Liver (tissue), 8 donors: ENCODE measurements at regions not wholly inside any gene's neighbourhood (a gene's known extent, or its start where the extent isn't known, plus 50 kb on each side); places are given as distances from the start of the nearest gene placed in this dataset.
"Not testable (repeated sequence)": the region's sequence is repeated elsewhere in the genome, so short reads cannot be mapped to it uniquely, and the experiment has no call there.

Source experiments
- DNase-seq: peaks from one replicate; pipeline ENCODE4 v3.0.0-alpha.2; 2017; ENCODE audit warnings: low spot score
- H3K27ac ChIP-seq, 2 donors: one replicate each; pipeline ENCODE4 v1.7.0; 2013; ENCODE audit warnings: inconsistent platforms in 2 of 2, low read length in 2 of 2, control low read depth in 1 of 2, low read depth in 1 of 2, mild to moderate bottlenecking in 1 of 2
- H3K27me3 ChIP-seq, 4 donors: one replicate each; pipeline versions ENCODE4 v1.6.1 to v1.7.0; 2013; ENCODE audit warnings: low read length in 3 of 4, inconsistent platforms in 1 of 4, mild to moderate bottlenecking in 1 of 4, moderate library complexity in 1 of 4; ENCODE audit not compliant: control insufficient read depth in 4 of 4, insufficient read depth in 4 of 4
- H3K36me3 ChIP-seq, 4 donors: one replicate each; pipeline versions ENCODE4 v1.6.1 to v1.7.0; 2013; ENCODE audit warnings: low read length in 3 of 4, mild to moderate bottlenecking in 3 of 4, low read depth in 1 of 4, moderate library complexity in 1 of 4; ENCODE audit not compliant: control insufficient read depth in 4 of 4, insufficient read depth in 3 of 4
- H3K4me1 ChIP-seq, 4 donors: one replicate each; pipeline versions ENCODE4 v1.6.1 to v1.7.0; 2013; ENCODE audit warnings: low read length in 3 of 4, mild to moderate bottlenecking in 3 of 4, moderate library complexity in 1 of 4; ENCODE audit not compliant: control insufficient read depth in 4 of 4, insufficient read depth in 4 of 4
- H3K4me3 ChIP-seq, 3 donors: one replicate each; pipeline versions ENCODE4 v1.6.1 to v1.7.0; 2013; ENCODE audit warnings: low read length in 3 of 3, control low read depth in 1 of 3, low read depth in 1 of 3, mild to moderate bottlenecking in 1 of 3
- H3K9ac ChIP-seq, 2 donors: one replicate each; pipeline ENCODE4 v1.7.0; 2013; ENCODE audit warnings: low read length in 2 of 2, mild to moderate bottlenecking in 2 of 2, moderate library complexity in 2 of 2, control low read depth in 1 of 2, low read depth in 1 of 2
- H3K9me3 ChIP-seq, 4 donors: one replicate each; pipeline versions ENCODE4 v1.6.1 to v1.7.0; 2013; ENCODE audit warnings: low read length in 3 of 4; ENCODE audit not compliant: control insufficient read depth in 4 of 4
- EGR1 ChIP-seq, 2 donors: IDR thresholded peaks; 2 replicates each; pipeline ENCODE4 v1.6.1; 2016 to 2018; ENCODE audit warnings: antibody characterized with exemption in 2 of 2, low read depth in 2 of 2
- FOXA1 ChIP-seq: IDR thresholded peaks from 2 replicates; pipeline ENCODE4 v1.6.1; 2016; ENCODE audit warnings: antibody characterized with exemption
- GABPA ChIP-seq, 2 donors: IDR thresholded peaks in 1 of 2; conservative IDR thresholded peaks in 1 of 2; 2 replicates each; pipeline ENCODE4 v1.6.1; 2016; ENCODE audit warnings: antibody characterized with exemption in 2 of 2, mild to moderate bottlenecking in 1 of 2, moderate library complexity in 1 of 2
- HNF4A ChIP-seq, 2 donors: conservative IDR thresholded peaks; 2 replicates each; pipeline ENCODE4 v1.6.1; 2016; ENCODE audit warnings: antibody characterized with exemption in 2 of 2, mild to moderate bottlenecking in 2 of 2
- HNF4G ChIP-seq: IDR thresholded peaks from 2 replicates; pipeline ENCODE4 v1.6.1; 2016; ENCODE audit warnings: antibody characterized with exemption
- JUND ChIP-seq, 2 donors: IDR thresholded peaks; 2 replicates each; pipeline ENCODE4 v1.6.1; 2016; ENCODE audit warnings: antibody characterized with exemption in 2 of 2
- NR2F2 ChIP-seq: IDR thresholded peaks from 2 replicates; pipeline ENCODE4 v1.6.1; 2016; ENCODE audit warnings: antibody characterized with exemption
- RAD21 ChIP-seq, 2 donors: IDR thresholded peaks; 2 replicates each; pipeline ENCODE4 v1.6.1; 2016; ENCODE audit warnings: antibody characterized with exemption in 2 of 2, mild to moderate bottlenecking in 2 of 2
- RXRA ChIP-seq, 2 donors: IDR thresholded peaks; 2 replicates each; pipeline ENCODE4 v1.6.1; 2017 to 2018; ENCODE audit warnings: antibody characterized with exemption in 2 of 2, mild to moderate bottlenecking in 1 of 2
- SP1 ChIP-seq: IDR thresholded peaks from 2 replicates; pipeline ENCODE4 v1.6.1; 2018; ENCODE audit warnings: antibody characterized with exemption, mild to moderate bottlenecking
- TAF1 ChIP-seq: conservative IDR thresholded peaks from 2 replicates; pipeline ENCODE4 v1.6.1; 2016; ENCODE audit warnings: antibody characterized with exemption, mild to moderate bottlenecking
- YY1 ChIP-seq: IDR thresholded peaks from 2 replicates; pipeline ENCODE4 v1.6.1; 2016; ENCODE audit warnings: antibody characterized with exemption, mild to moderate bottlenecking
- ZBTB33 ChIP-seq: IDR thresholded peaks from 2 replicates; pipeline ENCODE4 v1.6.1; 2016; ENCODE audit warnings: antibody characterized with exemption
- WGBS: extraction: QIAGEN DNeasy Blood & Tissue Kit; methylation state at CpG from one replicate; pipeline ENCODE4 v1.1.7; 2013; 5-methylcytosine and 5-hydroxymethylcytosine counted together
- TF ChIP-seq, protein P1 (sequence below): fragments of 150-350 bp; IDR thresholded peaks from 2 replicates; pipeline ENCODE4 v1.5.1; 2017; ENCODE audit warnings: improper control_type of control experiment, low read depth, low read length; ENCODE audit not compliant: missing input control
- TF ChIP-seq, protein P2 (sequence below): IDR thresholded peaks from 2 replicates; pipeline ENCODE4 v1.6.1; 2016; ENCODE audit warnings: antibody characterized with exemption
- TF ChIP-seq, protein P3 (sequence below): IDR thresholded peaks from 2 replicates; pipeline ENCODE4 v1.6.1; 2016; ENCODE audit warnings: antibody characterized with exemption
- TF ChIP-seq, protein P4 (sequence below): IDR thresholded peaks from 2 replicates; pipeline ENCODE4 v1.6.1; 2016; ENCODE audit warnings: antibody characterized with exemption, mild to moderate bottlenecking
- donor health status: healthy.
- donor health status: healthy.
- donor health status: healthy.
- donor health status: healthy.
- donor health status: healthy.

DNA sequence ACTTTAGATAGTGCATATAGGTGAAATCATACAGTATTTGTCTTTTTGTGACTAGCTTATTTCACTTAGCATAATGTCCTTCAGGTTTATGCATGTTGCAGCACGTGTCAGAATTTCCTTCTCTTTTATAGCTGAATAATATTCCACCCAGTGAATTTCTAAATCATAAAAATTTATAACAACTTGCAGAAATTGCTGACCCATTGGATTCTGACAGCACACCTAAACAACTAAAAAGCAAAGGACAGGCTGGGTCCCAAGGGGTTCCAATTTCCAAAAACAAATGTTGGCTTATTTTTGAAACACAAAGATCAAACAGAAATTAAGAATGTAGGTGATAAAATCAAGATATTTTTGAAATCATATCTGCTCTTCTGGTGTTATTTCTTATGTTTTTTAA, 86.5 kb upstream of the ACKR3 start:
- no peak for TF ChIP-seq RXRA (IDR thresholded peaks at IDR 0.05)
- TF ChIP-seq, protein P1, sequence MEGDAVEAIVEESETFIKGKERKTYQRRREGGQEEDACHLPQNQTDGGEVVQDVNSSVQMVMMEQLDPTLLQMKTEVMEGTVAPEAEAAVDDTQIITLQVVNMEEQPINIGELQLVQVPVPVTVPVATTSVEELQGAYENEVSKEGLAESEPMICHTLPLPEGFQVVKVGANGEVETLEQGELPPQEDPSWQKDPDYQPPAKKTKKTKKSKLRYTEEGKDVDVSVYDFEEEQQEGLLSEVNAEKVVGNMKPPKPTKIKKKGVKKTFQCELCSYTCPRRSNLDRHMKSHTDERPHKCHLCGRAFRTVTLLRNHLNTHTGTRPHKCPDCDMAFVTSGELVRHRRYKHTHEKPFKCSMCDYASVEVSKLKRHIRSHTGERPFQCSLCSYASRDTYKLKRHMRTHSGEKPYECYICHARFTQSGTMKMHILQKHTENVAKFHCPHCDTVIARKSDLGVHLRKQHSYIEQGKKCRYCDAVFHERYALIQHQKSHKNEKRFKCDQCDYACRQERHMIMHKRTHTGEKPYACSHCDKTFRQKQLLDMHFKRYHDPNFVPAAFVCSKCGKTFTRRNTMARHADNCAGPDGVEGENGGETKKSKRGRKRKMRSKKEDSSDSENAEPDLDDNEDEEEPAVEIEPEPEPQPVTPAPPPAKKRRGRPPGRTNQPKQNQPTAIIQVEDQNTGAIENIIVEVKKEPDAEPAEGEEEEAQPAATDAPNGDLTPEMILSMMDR, result no peak
- no peak for TF ChIP-seq YY1
- TF ChIP-seq HNF4A (conservative IDR thresholded peaks at IDR 0.05), result no peak
- no peak for TF ChIP-seq RAD21 (IDR thresholded peaks at IDR 0.05)
- no peak for TF ChIP-seq NR2F2
- TF ChIP-seq GABPA (IDR thresholded peaks at IDR 0.05 in 1 of 2, conservative IDR thresholded peaks at IDR 0.05 in 1 of 2), result no peak
- TF ChIP-seq HNF4G, result no peak
- TF ChIP-seq, protein P2, sequence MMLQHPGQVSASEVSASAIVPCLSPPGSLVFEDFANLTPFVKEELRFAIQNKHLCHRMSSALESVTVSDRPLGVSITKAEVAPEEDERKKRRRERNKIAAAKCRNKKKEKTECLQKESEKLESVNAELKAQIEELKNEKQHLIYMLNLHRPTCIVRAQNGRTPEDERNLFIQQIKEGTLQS, result no peak
- no peak for TF ChIP-seq FOXA1
- TF ChIP-seq, protein P3, sequence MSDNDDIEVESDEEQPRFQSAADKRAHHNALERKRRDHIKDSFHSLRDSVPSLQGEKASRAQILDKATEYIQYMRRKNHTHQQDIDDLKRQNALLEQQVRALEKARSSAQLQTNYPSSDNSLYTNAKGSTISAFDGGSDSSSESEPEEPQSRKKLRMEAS, result no peak
- TF ChIP-seq, protein P4, sequence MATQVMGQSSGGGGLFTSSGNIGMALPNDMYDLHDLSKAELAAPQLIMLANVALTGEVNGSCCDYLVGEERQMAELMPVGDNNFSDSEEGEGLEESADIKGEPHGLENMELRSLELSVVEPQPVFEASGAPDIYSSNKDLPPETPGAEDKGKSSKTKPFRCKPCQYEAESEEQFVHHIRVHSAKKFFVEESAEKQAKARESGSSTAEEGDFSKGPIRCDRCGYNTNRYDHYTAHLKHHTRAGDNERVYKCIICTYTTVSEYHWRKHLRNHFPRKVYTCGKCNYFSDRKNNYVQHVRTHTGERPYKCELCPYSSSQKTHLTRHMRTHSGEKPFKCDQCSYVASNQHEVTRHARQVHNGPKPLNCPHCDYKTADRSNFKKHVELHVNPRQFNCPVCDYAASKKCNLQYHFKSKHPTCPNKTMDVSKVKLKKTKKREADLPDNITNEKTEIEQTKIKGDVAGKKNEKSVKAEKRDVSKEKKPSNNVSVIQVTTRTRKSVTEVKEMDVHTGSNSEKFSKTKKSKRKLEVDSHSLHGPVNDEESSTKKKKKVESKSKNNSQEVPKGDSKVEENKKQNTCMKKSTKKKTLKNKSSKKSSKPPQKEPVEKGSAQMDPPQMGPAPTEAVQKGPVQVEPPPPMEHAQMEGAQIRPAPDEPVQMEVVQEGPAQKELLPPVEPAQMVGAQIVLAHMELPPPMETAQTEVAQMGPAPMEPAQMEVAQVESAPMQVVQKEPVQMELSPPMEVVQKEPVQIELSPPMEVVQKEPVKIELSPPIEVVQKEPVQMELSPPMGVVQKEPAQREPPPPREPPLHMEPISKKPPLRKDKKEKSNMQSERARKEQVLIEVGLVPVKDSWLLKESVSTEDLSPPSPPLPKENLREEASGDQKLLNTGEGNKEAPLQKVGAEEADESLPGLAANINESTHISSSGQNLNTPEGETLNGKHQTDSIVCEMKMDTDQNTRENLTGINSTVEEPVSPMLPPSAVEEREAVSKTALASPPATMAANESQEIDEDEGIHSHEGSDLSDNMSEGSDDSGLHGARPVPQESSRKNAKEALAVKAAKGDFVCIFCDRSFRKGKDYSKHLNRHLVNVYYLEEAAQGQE, result no peak
- TF ChIP-seq JUND (IDR thresholded peaks at IDR 0.05), result no peak
- Histone ChIP-seq H3K27me3 (no peaks in the 10 kb centered on the region), H3K9ac (no peak overlapping the region), H3K36me3 (no peaks in the 10 kb centered on the region), H3K4me3 (no peak overlapping the region), H3K4me1 (no peaks in the 10 kb centered on the region), H3K9me3 (peaks cover 3 to 10% (median 6%) of the 10 kb centered on the region in 4 donors), H3K27ac (no peak overlapping the region)
- WGBS, result 80% methylated on average over 1 of the region's 1 CpG
- DNase-seq, result no peak

DNA sequence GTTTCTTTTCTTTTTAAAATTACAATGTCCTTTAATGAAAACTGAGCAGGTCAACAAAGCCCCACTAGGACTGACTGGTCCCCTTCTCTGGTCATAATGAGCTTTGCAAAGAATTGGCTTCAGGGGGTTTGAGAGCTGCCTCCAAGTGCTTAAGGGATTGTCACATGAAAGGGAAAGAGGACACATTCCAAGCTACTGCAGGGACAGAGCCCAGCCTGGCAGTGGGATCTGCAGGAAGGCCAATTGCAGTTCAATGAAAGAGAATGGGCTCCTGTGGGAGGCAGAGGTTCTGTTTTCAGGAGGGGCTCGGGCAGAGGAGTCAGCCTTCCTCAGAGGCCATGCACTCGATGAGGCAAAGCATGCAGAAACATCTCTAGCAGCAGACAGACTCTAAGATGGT, 84.1 kb upstream of the ACKR3 start:
- 82% methylated on average over 2 of the region's 2 CpGs for WGBS

GRCh38 chr2:236489083-236489482, 80.5 kb upstream of the ACKR3 start:
- H3K27me3 ChIP-seq, H3K9ac ChIP-seq, H3K9me3 ChIP-seq, DNase-seq, H3K36me3 ChIP-seq, H3K27ac ChIP-seq, H3K4me3 ChIP-seq, H3K4me1 ChIP-seq: not testable (repeated sequence)
- 86% methylated on average over 5 of the region's 5 CpGs for WGBS

More for the DNA sequence above, 84.1 kb upstream of the ACKR3 start:
- H3K4me3 ChIP-seq, result no peak overlapping the region
- H3K36me3 ChIP-seq, result no peaks in the 10 kb centered on the region
- TF ChIP-seq ZBTB33 (no peak), HNF4A (conservative IDR thresholded peaks at IDR 0.05) (no peak), GABPA (IDR thresholded peaks at IDR 0.05 in 1 of 2, conservative IDR thresholded peaks at IDR 0.05 in 1 of 2) (no peak), HNF4G (no peak), FOXA1 (no peak), SP1 (no peak), EGR1 (IDR thresholded peaks at IDR 0.05; ENCODE audit: low read depth in 2 of 2) (no peak), TAF1 (no peak), YY1 (no peak)
- TF ChIP-seq, protein P2, result no peak
- no peak overlapping the region for H3K9ac ChIP-seq
- H3K4me1 ChIP-seq, result no peaks in the 10 kb centered on the region
- DNase-seq, result no peak
- no peaks in the 10 kb centered on the region for H3K27me3 ChIP-seq
- H3K9me3 ChIP-seq, result peaks cover 0 to 5% (median 4%) of the 10 kb centered on the region in 4 donors
- no peak overlapping the region for H3K27ac ChIP-seq
